SK-N-MC (cell line): ENCODE measurements at regions not wholly inside any gene's neighbourhood (a gene's known extent, or its start where the extent isn't known, plus 50 kb on each side); places are given as distances from the start of the nearest gene placed in this dataset.

Source experiments
- DNase-seq: peaks from one replicate; pipeline ENCODE4 v3.0.0-alpha.2; 2011; ENCODE audit warnings: low read depth, low spot score
- H3K27ac ChIP-seq: fragments of 200-600 bp; sonication (generic); 2 replicates; pipeline ENCODE4 v1.5.1; 2016; ENCODE audit warnings: mixed run types
- H3K36me3 ChIP-seq: fragments of 200-600 bp; sonication (generic); 2 replicates; pipeline ENCODE4 v1.6.1; 2017; ENCODE audit warnings: antibody characterized with exemption, low read length, mixed read lengths; ENCODE audit not compliant: insufficient read depth
- H3K4me3 ChIP-seq: fragments of 200-600 bp; sonication (generic); 2 replicates; pipeline ENCODE4 v1.5.1; 2016
- H3K9ac ChIP-seq: fragments of 200-600 bp; sonication (generic); 2 replicates; pipeline ENCODE4 v1.8.0; 2017; ENCODE audit warnings: mixed run types, mixed read lengths; ENCODE audit not compliant: insufficient read length
- H3K9me3 ChIP-seq: fragments of 200-600 bp; sonication (generic); 2 replicates; pipeline ENCODE4 v1.6.1; 2017; ENCODE audit warnings: low read depth, mild to moderate bottlenecking, antibody characterized with exemption, low read length, moderate library complexity, mixed read lengths
- EZH2 ChIP-seq: fragments of 200-600 bp; sonication (generic); IDR thresholded peaks from one replicate; pipeline ENCODE4 v1.6.1; 2017; ENCODE audit warnings: antibody characterized with exemption
- FOXP2 ChIP-seq: optimal IDR thresholded peaks from 2 replicates; pipeline ENCODE3; 2011; ENCODE audit warnings: mild to moderate bottlenecking, moderate library complexity; ENCODE audit not compliant: insufficient read depth; ENCODE audit errors: extremely low read length, control extremely low read depth
- POLR2AphosphoS5 ChIP-seq: IDR thresholded peaks from 2 replicates; pipeline ENCODE4 v1.6.1; 2012; ENCODE audit warnings: mild to moderate bottlenecking, low read depth, low read length, borderline replicate concordance

DNA sequence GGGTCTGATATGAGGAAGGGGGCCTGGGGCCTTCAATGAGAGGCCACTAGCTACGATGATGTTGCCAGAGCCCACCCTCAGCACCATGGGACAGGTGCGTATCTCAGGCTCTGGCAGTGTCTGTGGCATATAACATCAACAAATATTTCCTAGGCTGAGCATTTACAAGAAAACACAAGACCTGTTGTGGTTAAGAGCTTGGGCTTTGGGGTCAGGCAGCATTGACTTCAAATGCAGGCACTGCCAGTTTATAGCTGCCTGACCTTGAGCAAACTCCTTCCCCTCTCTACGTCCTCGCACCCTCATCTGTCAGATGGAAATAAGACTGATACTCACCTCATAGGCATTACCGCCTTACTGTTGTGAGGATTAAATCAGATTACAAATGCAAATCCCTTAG, 156.0 kb downstream of the KATNAL1 start:
- Histone ChIP-seq H3K9ac (peak overlapping the region; percentile 20), H3K9me3 (no peaks in the 10 kb centered on the region), H3K4me3 (no peak overlapping the region), H3K27ac (no peak overlapping the region), H3K36me3 (no peaks in the 10 kb centered on the region)
- no peak for TF ChIP-seq EZH2
- TF ChIP-seq POLR2AphosphoS5 = no peak
- no peak for TF ChIP-seq FOXP2
- no peak for DNase-seq

DNA sequence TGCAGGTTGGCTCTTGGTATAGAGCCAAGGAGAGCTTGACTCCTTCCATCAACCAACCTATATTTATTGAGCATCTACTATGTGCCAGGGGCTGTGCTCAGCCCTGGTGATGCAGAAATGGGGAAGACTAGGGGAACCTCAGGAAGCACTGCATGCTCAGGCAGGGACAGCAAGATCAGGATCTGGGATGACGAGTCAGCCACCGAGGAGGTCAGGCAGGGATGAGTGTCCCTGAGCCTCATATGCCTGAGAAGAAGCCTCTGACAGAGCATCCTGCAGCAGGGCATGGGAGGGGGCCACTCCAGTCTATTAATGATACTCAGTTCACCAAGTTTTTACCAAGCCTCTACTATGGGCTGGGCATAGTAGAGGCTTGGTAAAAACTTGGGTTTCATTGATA, 158.1 kb downstream of the KATNAL1 start:
- no peak for DNase-seq
- no peak overlapping the region for H3K9ac ChIP-seq
- H3K27ac ChIP-seq = no peak overlapping the region
- TF ChIP-seq EZH2 (no peak), FOXP2 (no peak), POLR2AphosphoS5 (no peak)
- H3K4me3 ChIP-seq = no peak overlapping the region
- 0 out of 2 replicates have a peak, but pooled peaks cover under 1% of the 10 kb centered on the region for H3K9me3 ChIP-seq
- no peaks in the 10 kb centered on the region for H3K36me3 ChIP-seq

DNA sequence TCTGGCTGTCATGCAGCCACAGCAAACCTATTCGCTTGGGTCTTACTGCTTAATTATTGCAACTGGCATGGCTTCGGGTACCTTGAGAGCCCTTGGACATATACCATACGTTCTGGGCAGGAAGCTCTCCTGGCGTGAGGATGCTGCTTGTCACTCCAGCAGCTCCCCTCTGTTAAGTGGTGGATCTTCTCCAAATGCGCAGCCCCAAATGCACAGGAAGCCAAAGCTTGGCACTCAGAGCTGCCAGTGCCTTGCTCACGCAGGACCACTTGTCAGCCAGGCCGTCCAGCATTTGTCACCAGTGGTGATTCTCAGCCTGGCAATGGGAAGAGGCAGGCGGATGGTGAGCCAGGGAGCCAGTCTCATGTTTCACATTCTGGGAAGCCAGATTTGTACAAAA, 158.6 kb downstream of the KATNAL1 start:
- no peak for TF ChIP-seq FOXP2
- Histone ChIP-seq H3K27ac (no peak overlapping the region), H3K4me3 (no peak overlapping the region), H3K36me3 (no peaks in the 10 kb centered on the region), H3K9me3 (0 out of 2 replicates have a peak, but pooled peaks cover 5% of the 10 kb centered on the region), H3K9ac (no peak overlapping the region)
- DNase-seq = no peak

DNA sequence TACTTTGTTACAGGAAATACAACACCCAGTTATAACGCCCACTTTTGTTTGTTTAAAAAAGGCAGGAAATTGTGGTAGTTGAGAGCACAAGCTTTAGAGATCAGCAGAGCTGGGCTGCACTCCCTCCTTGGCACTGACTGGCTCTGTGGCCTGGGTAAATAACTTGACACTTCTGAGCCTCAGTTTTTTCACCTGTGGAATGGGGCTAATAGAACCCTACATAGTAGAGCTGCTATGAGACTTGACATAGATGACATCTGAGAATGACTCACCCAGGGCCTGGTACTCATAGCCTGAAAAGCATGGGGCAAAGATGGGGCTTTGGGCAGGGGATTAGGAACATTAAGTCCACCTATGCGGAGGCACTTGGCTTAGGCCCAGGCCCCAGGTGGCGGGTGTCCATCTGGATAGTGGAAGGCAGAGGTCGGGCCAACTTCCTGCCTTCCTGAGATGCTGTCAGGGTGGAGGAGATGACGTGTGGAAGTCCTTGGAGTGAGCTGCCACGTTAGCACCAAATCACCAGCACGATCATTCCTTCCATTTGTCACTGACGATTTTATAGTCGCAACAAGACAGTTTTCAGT, 159.1 kb downstream of the KATNAL1 start:
- no peaks in the 10 kb centered on the region for H3K36me3 ChIP-seq
- TF ChIP-seq EZH2 (no peak), FOXP2 (no peak), POLR2AphosphoS5 (no peak)
- no peak overlapping the region for H3K27ac ChIP-seq
- H3K4me3 ChIP-seq = no peak overlapping the region
- 0 out of 2 replicates have a peak, but pooled peaks cover 6% of the 10 kb centered on the region for H3K9me3 ChIP-seq
- no peak overlapping the region for H3K9ac ChIP-seq
- DNase-seq = no peak

DNA sequence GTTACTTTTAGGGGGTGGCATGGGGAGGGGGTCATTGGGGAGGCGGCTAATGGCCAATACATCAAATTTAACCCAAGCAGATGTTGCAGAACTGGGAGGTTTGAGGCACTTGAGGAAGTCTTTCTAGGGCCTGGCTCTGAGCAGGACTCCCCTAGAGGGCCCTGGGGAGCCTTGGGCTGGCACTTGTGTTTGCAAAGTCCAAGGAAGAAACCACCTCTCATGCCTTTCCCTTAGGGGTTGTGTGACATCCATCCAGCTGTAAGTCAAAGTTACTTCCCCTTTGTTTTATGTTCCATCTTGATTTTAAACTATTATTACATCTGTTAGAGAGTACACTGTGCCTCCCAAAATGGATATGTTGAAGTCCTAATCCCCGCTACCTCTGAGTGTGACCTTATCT, 159.9 kb downstream of the KATNAL1 start:
- Histone ChIP-seq H3K36me3 (no peaks in the 10 kb centered on the region), H3K9me3 (0 out of 2 replicates have a peak, but pooled peaks cover 6% of the 10 kb centered on the region), H3K27ac (no peak overlapping the region), H3K4me3 (no peak overlapping the region), H3K9ac (no peak overlapping the region)
- DNase-seq = no peak
- no peak for TF ChIP-seq EZH2
- TF ChIP-seq FOXP2 = no peak
- TF ChIP-seq POLR2AphosphoS5 = no peak

DNA sequence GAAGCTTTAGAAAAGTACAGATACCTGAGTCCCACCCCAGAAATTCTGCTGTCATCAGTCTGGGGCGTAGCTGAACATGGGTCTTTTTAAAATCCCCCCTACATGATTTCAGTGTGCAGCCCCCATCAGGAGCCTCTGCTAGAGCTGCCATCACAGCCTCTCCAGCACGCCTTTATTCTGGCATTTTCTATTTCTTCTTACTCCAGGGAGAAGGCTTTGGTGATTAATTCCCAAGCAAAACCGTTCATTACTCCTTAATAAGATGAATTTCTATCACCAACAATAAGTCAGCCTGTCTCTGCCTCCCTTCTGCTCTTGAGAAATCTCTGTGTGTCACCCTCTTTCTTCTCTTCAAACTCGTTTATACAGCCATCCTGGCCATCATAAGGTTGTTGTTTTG, 160.3 kb downstream of the KATNAL1 start:
- TF ChIP-seq EZH2 = no peak
- no peak for TF ChIP-seq POLR2AphosphoS5
- no peak for TF ChIP-seq FOXP2
- Histone ChIP-seq H3K9ac (no peak overlapping the region), H3K9me3 (0 out of 2 replicates have a peak, but pooled peaks cover 6% of the 10 kb centered on the region), H3K36me3 (no peaks in the 10 kb centered on the region), H3K4me3 (no peak overlapping the region), H3K27ac (no peak overlapping the region)
- DNase-seq = no peak

DNA sequence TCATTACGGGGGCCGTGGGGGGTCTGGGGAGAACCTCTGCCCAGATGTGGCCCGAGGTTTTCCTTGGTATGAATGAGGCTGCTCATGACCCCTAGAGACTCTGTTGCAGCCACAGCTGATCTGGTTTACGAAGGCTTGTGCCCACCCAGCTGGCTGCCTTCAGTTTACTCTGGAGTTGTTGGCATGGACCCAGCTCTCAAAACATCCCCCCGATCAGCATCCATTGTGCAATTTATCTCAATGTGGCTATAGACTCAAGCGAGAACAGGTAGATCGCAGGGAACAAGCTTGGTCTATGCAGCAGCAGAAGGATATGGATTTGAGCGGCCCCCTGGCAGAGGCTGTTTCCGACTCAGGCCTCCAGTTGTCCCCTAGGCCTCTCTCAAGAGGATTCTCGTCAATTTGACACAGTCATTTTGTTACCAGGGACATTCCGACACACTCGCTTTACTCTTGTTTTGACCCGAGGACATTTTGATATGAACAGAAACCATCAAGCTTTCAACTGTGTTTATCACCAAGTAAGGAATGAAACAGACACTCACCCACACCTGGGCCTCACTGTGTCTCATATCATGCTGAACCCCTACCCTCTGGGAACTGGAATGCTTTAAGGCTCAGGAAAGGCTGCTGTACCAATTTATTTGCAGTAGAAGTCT, 161.5 kb downstream of the KATNAL1 start:
- no peak for DNase-seq
- H3K9ac ChIP-seq = no peak overlapping the region
- no peak overlapping the region for H3K27ac ChIP-seq
- H3K9me3 ChIP-seq = 0 out of 2 replicates have a peak, but pooled peaks cover 6% of the 10 kb centered on the region
- TF ChIP-seq EZH2 (no peak), POLR2AphosphoS5 (no peak), FOXP2 (no peak)
- H3K4me3 ChIP-seq = no peak overlapping the region
- H3K36me3 ChIP-seq = no peaks in the 10 kb centered on the region

DNA sequence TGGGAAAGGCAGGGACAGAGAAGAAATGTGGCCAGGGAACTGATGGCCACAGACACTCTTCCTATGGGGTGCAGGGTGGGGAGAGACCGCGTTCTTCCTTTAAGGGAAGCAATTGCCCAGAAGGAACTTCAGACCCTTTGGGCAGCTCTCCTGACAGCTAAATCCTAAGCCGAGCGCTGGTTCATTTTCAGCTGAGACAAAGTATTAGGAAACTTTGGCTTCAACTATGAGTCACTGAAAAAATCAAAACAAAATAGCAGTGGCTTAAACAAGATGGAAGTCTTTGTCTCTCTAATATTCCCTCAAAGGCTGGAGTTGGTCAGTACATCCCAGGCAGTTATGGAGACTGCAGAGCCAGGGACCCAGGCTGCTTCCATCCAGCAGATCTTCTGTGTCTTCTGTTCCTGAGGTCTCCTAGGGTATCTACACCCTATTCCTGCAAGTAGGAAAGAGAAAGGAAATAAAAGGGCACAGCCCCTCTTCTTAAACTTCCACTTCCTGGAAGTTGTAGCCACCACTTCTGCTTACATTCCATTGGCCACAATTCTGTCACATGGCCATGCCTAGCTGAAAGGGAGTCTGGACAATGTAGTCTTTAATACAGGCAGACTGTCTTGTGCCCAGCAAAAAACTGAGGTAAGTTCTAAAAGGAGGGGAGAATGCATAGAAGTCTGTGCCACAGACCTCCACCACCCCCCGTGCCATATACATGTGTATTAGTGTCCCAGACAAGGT, 163.5 kb downstream of the KATNAL1 start:
- DNase-seq = no peak

More for the DNA sequence above, 163.5 kb downstream of the KATNAL1 start:
- 0 out of 2 replicates have a peak, but pooled peaks cover 6% of the 10 kb centered on the region for H3K9me3 ChIP-seq
- TF ChIP-seq FOXP2 = no peak
- TF ChIP-seq EZH2 = no peak
- TF ChIP-seq POLR2AphosphoS5 = no peak
- no peak overlapping the region for H3K9ac ChIP-seq
- no peak overlapping the region for H3K4me3 ChIP-seq
- H3K27ac ChIP-seq = no peak overlapping the region
- H3K36me3 ChIP-seq = no peaks in the 10 kb centered on the region
